Spleen (tissue), 3 donors: ENCODE measurements at regions not wholly inside any gene's neighbourhood (a gene's known extent, or its start where the extent isn't known, plus 50 kb on each side); places are given as distances from the start of the nearest gene placed in this dataset.

Source experiments
- POLR2A ChIP-seq, 3 donors: fragments of 450-650 bp; IDR thresholded peaks; one replicate each; pipeline ENCODE4 v1.5.1; 2017; ENCODE audit warnings: antibody characterized with exemption in 3 of 3, mild to moderate bottlenecking in 1 of 3
- POLR2AphosphoS5 ChIP-seq, 3 donors: sonication (generic); formaldehyde crosslinking; IDR thresholded peaks; one replicate each; pipeline ENCODE4 v1.5.1; 2017; ENCODE audit warnings: antibody characterized with exemption in 3 of 3

- no peak for TF ChIP-seq POLR2A (IDR thresholded peaks at IDR 0.05)
- no peak for TF ChIP-seq POLR2AphosphoS5 (IDR thresholded peaks at IDR 0.05)
Measured at GRCh38 chr12:63212316-63212715, 61.3 kb upstream of the AVPR1A start.
